Pons (tissue), 1 donor: ENCODE measurements at regions not wholly inside any gene's neighbourhood (a gene's known extent, or its start where the extent isn't known, plus 50 kb on each side); places are given as distances from the start of the nearest gene placed in this dataset.

Source experiments
- DNase-seq: peaks from one replicate; pipeline ENCODE4 v3.0.0-alpha.2; 2016; ENCODE audit warnings: low spot score

GRCh38 chr4:20520901-20521300 is 179.4 kb upstream of the PACRGL start:
- no peak for DNase-seq

- no peak for DNase-seq
Observed at GRCh38 chr4:20528508-20528907, 171.8 kb upstream of the PACRGL start.

GRCh38 chr4:20529691-20530090 is 170.6 kb upstream of the PACRGL start:
- no peak for DNase-seq

GRCh38 chr4:20532116-20532790 is 168.0 kb upstream of the PACRGL start:
- no peak for DNase-seq

GRCh38 chr4:20532871-20533870 is 167.1 kb upstream of the PACRGL start:
- DNase-seq, result no peak

- no peak for DNase-seq
Observed at GRCh38 chr4:20538905-20539304, 161.4 kb upstream of the PACRGL start.

- DNase-seq, result no peak
Observed at GRCh38 chr4:20543131-20543530, 157.1 kb upstream of the PACRGL start.

GRCh38 chr4:20544645-20545044 is 155.6 kb upstream of the PACRGL start:
- peak; percentile 74 for DNase-seq

GRCh38 chr4:20552004-20552403 is 148.3 kb upstream of the PACRGL start:
- no peak for DNase-seq

GRCh38 chr4:20554134-20554533 is 146.1 kb upstream of the PACRGL start:
- DNase-seq, result no peak

GRCh38 chr4:20565075-20565721 is 135.1 kb upstream of the PACRGL start:
- no peak for DNase-seq

- DNase-seq, result no peak
Observed at GRCh38 chr4:20570981-20571715, 129.1 kb upstream of the PACRGL start.

- DNase-seq, result peak; percentile 3
Observed at GRCh38 chr4:20572976-20573375, 127.3 kb upstream of the PACRGL start.

GRCh38 chr4:20574986-20575385 is 125.3 kb upstream of the PACRGL start:
- no peak for DNase-seq

GRCh38 chr4:20575486-20575885 is 124.8 kb upstream of the PACRGL start:
- no peak for DNase-seq

- no peak for DNase-seq
Observed at GRCh38 chr4:20576861-20577260, 123.4 kb upstream of the PACRGL start.

- DNase-seq, result no peak
Observed at GRCh38 chr4:20577702-20578101, 122.6 kb upstream of the PACRGL start.

GRCh38 chr4:20580907-20581306 is 119.4 kb upstream of the PACRGL start:
- no peak for DNase-seq

- no peak for DNase-seq
Observed at GRCh38 chr4:20589436-20589835, 110.8 kb upstream of the PACRGL start.

GRCh38 chr4:20590849-20591248 is 109.4 kb upstream of the PACRGL start:
- no peak for DNase-seq

- DNase-seq, result no peak
Observed at GRCh38 chr4:20591571-20591970, 108.7 kb upstream of the PACRGL start.

- no peak for DNase-seq
Observed at GRCh38 chr4:20592013-20592412, 108.2 kb upstream of the PACRGL start.
